ENCODE measurements at regions not wholly inside any gene's neighbourhood (a gene's known extent, or its start where the extent isn't known, plus 50 kb on each side); places are given as distances from the start of the nearest gene placed in this dataset.

DNA sequence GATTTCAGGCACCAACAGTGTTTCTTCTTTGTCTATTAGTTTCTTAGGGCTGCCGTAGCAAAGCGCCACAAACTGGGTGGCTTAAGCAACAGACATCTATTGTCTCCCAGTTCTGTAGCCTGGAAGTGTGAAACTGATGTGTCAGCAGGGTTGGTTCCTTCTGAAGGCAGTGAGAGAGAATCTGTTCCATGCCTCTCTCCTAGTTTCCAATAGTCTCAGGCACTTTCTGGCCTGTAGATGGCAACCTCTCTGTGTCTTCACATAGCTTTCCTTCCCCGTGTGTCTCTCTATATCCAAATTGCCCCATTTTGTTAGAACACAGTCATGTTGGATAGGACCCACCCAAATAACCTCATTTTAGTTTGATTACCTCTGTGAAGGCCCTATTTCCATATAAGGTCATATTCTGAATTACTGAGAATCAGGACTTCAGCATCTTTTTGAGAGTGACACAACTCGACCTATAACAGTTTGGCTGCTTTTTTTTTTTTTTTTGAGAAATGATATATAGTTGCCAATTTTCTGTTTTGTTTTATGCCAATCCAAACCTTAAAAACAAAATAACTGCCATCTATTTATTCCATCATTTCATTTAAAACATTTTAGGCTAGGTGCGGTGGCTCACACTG lies 108.2 kb downstream of the SLC36A4 start:
- peaks cover 0 to 9% (median 8%) of the 10 kb centered on the region in 3 donors for H3K27me3 Mint-ChIP-seq (ENCODE audit: low read depth in 3 of 3)
- WGBS (ENCODE audit: insufficient coverage), result 17% methylated on average over 1 of the region's 5 CpGs
- no peak overlapping the region for H2AFZ ChIP-seq (ENCODE audit: insufficient read depth, low read depth, low read length, poor library complexity, severe bottlenecking)

More for the DNA sequence above, 108.2 kb downstream of the SLC36A4 start:
- H3K4me1 Mint-ChIP-seq, result peaks cover 36% of the 10 kb centered on the region
- Histone ChIP-seq H4K20me1 (ENCODE audit: insufficient read depth, low read length) (no peaks in the 10 kb centered on the region), H3K9me3 (replicated peaks in 1 of 2; ENCODE audit: control insufficient read depth in 1 of 2, insufficient read depth in 1 of 2, low read length in 2 of 2) (no peaks in the 10 kb centered on the region), H3K79me2 (ENCODE audit: insufficient read depth, low read length) (no peaks in the 10 kb centered on the region), H3K36me3 (replicated peaks in 1 of 2; ENCODE audit: control insufficient read depth in 1 of 2, insufficient read depth in 2 of 2, low read length in 2 of 2) (no peaks in the 10 kb centered on the region), H3K27ac (ENCODE audit: low read depth in 1 of 2, low read length in 2 of 2) (no peak overlapping the region), H3K27me3 (ENCODE audit: control insufficient read depth in 2 of 2, insufficient read depth in 2 of 2, low read length in 2 of 2) (no peaks in the 10 kb centered on the region), H3K9ac (ENCODE audit: insufficient read depth, low read length, poor library complexity, severe bottlenecking) (no peak overlapping the region), H3K4me2 (replicated peaks; ENCODE audit: extremely low read depth, low read length, poor library complexity, severe bottlenecking) (no peak overlapping the region), H3K4me3 (replicated peaks in 1 of 3; ENCODE audit: low read depth in 2 of 3, low read length in 3 of 3) (no peak overlapping the region), H3K4me1 (ENCODE audit: control insufficient read depth in 1 of 2, insufficient read depth in 2 of 2, low read length in 2 of 2) (peaks cover 16 to 34% of the 10 kb centered on the region in 2 donors)
- DNase-seq, result peak in 2 of 3 donors; percentile 5 to 55
- H3K36me3 Mint-ChIP-seq, result no peaks in the 10 kb centered on the region
- intact Hi-C loops (cut with micrococcal nuclease), result no loop called here
- H3K9me3 Mint-ChIP-seq, result peaks cover 0 to 3% (median 0%) of the 10 kb centered on the region in 7 donors
- H3K4me3 Mint-ChIP-seq, result peak overlapping the region; percentile 10 to 57
- peak overlapping the region in 1 of 7 donors; percentile 61 for H3K27ac Mint-ChIP-seq
- TF ChIP-seq, protein P1, sequence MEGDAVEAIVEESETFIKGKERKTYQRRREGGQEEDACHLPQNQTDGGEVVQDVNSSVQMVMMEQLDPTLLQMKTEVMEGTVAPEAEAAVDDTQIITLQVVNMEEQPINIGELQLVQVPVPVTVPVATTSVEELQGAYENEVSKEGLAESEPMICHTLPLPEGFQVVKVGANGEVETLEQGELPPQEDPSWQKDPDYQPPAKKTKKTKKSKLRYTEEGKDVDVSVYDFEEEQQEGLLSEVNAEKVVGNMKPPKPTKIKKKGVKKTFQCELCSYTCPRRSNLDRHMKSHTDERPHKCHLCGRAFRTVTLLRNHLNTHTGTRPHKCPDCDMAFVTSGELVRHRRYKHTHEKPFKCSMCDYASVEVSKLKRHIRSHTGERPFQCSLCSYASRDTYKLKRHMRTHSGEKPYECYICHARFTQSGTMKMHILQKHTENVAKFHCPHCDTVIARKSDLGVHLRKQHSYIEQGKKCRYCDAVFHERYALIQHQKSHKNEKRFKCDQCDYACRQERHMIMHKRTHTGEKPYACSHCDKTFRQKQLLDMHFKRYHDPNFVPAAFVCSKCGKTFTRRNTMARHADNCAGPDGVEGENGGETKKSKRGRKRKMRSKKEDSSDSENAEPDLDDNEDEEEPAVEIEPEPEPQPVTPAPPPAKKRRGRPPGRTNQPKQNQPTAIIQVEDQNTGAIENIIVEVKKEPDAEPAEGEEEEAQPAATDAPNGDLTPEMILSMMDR (IDR thresholded peaks at IDR 0.05), result peak; percentile 21
